DMS153 (cell line): ENCODE measurements at regions not wholly inside any gene's neighbourhood (a gene's known extent, or its start where the extent isn't known, plus 50 kb on each side); places are given as distances from the start of the nearest gene placed in this dataset.

ENCODE experiments used
- DNase-seq: peaks from one replicate; lab custom pipeline; 2025; lab: John Stamatoyannopoulos, UW

DNA sequence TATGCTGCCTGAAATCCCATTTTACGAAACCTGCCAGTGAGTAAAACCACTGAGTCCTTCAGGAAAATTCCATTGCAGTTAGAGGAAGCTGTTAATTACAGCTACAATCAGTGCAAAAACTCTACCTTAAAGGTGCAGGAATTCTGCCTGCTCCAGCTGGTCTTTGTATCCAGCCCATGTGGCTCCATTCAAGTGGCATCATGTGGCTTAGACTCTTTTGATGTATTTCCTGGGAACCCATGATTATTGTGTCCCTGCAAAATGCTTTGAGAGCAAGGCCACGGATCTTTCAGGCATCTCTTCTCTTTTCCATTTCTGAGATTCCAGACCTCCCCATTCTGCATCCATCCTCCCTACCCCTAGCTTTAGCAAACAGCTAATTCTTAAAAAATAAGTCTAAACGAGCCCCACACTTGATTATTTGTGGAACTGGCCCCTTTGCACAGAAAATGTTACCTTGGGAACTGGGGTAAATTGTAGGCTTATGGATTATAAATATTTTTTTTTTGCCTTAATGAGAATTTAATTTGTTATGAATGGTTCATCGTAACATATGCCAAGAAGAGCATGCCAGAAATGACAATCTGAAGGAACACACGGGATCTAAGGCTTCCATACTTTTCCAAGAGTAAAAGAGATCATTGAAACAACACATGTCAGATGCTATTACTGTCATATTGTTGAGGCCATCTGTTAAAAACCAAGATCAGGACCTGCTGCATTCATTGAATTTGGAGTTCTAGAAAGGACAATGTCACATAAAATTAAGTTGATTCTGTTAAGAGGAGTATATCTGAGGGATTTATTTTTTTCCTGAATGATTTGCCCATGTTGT is 144.6 kb downstream of the TPH2 start:
- DNase-seq, result no peak

DNA sequence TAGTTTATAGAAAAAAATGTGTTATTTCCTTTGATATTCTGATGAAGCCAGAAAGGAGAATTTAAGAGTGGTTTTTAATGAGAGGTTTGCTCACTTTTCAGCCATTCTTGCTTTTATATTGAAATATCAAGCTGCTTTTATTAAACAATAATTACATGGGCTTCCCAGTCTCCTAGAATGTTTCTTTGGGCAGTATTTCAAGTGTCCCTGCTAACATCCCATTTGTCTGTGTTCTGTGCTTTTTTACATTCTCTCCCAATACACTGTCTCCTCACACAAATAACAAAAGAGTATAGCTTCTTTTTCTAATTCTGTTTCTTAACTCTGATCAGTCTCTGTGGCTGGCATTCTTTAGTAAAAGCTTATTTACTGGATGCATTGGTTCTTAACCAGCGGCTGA is 145.4 kb downstream of the TPH2 start:
- no peak for DNase-seq

DNA sequence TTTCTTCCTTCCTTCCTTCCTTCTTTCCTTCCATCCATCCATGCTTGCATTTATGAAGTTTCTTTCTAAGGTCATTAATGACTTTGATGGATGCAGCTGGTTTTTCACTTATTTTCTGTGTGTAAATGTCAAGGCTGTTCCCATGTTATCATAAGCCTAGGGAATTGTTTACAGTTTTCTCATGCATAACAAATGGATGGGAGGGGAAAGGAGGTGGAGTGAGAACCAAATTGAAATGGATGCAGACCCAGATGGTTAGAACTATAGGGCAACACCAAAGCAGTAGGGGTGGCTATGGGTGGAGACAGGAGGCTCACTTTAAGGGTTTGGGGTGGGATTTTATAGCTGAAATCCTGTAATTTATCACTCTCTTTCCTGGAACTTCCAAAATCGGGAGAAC is 146.2 kb downstream of the TPH2 start:
- DNase-seq, result no peak

DNA sequence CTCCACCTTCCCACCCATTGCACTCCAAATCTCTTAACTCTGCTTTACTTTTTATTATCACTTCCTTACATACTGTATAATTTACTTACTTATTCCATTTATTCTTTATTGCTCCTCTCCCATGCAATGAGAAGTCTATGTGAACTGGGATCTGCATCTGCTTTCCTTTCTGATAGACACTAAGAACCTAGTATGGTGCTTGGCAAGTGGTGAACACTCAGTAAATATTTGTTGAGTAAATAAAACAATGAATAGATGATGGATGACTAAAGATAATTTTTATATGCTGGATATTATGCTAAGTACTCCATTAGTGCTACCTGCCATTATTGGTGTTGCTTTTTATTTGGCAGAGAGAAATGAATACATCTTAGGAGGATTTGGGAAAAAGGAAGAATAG is 151.0 kb downstream of the TPH2 start:
- DNase-seq, result peak; percentile 82

DNA sequence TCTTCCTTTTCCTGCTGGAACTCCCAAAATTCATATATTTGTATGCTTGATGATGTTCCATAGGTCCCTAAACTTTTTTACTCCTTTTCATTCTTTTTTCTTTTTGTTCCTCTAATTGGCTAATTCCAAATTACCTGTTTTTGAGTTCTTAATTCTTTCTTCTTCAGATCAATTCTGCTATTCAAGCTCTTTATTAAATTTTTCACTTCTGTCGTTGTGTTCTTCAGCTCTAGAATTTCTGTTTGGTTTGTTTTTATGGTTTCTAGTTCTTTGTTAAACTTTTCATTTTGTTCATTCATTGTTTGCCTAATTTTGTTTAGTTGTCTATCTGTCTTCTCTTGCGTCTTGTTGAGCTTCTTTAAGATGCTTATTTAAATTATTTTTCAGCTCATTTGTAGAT is 154.8 kb downstream of the TPH2 start:
- no peak for DNase-seq

DNA sequence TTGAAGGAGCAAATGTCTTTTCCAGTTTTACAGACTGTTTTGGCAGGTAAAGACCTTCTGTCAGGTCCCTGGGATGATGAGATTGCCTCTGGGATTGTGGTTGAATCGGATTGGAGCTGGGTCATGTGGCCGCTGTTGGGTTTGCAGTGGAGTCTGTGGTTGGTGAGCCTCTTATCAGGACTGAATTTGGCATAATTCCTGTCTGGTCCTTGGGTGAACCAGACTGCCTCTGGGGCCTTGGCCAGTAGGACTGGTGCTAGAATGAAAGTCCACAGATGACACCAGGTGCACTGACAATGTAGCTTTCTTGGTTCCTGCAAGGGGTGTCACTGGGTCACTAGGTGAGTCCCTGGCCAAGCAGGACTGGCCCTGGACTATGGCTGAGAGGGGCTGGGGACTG is 155.3 kb downstream of the TPH2 start:
- DNase-seq, result no peak

DNA sequence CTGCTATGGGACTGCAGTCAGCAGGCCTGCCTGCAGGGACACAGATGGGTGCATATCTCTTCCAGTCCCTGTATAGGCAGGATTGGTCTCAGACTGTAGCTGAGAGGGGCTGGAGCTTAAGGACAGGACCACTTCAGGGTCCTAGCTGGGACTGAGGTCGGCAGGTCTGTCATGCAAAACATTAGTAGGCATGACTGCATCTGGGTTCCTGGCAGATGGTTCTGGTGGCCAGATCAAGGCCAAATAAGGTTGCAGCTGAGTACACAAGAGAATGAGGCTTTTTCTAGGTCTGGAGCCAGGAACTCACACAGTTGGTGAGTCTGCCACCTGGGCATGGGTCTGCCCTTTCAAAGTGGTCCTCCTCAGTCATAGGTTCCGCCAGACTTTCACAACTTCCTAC is 155.8 kb downstream of the TPH2 start:
- no peak for DNase-seq

DNA sequence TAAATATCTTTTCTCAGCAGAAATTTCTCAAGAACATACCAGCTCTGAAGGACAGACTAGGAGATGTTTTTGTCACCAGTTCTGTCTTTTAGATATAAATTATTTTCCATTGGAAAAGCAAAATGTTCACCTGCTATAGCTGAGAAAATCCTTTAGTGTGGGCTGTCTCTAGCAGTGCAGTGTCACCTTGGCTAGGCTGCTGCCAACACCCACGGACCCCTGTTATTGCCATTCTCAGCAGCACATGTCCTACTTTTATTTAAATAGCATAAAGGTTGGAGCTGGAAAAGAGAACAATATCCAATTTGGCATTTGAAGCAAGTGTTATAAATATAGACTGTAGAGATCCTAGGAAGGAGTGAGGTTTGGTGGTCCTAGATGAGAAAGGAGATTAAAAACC is 156.4 kb downstream of the TPH2 start:
- DNase-seq, result no peak

DNA sequence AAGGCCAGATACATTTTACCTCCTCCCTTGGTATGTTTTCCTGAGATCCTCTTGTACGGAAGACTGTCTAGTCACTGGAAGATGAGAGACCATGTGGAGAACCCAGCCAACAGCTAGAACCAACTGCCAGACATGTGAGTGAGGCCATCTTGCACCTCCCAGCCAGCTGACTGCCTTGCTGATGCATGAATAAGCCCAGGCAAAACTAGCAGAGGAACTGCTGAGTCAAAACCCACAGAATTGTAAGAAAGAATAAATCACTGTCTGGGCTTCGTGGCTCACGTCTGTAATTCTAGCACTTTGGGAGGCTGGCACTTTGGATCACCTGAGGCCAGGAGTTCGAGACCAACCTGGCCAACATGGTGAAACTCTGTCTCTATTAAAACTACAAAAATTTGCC is 160.0 kb downstream of the TPH2 start:
- DNase-seq, result no peak

DNA sequence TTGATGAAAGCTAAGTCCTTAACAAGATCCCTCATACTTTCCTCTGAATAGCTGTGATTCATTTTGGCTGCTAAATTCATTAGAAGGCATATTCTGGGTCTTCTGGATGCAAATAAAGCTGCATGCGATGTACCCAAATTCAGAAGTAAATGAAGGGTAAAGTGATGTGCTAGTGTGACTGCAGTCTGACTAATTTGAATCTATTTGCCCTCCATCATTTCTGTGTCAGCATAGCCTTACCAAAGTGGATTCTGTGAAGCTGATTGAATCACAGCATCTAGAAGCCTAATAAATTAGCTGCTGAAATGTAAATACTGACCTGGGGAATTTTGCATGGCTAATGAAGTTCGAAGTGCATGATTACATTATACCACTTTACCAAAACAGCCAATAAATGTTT is 162.2 kb downstream of the TPH2 start:
- no peak for DNase-seq

DNA sequence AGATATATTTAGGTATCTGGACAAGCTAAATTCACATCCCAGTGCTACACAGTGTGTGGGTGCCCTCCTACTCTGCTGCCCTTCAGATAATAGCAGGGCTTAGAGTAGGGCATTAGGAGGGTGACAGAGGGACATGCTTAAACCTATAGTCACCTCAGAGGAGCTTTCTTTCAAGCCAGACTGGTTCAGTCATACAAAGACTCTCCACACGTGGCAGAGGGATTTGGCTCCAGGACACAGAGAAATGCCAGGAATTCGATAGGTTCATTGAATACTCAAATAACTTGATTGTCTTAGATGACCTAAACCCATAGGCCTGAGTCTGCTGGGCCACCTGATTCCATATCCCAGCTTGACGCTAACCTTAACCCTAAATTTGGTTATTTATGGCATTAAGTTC is 163.5 kb downstream of the TPH2 start:
- DNase-seq, result no peak

DNA sequence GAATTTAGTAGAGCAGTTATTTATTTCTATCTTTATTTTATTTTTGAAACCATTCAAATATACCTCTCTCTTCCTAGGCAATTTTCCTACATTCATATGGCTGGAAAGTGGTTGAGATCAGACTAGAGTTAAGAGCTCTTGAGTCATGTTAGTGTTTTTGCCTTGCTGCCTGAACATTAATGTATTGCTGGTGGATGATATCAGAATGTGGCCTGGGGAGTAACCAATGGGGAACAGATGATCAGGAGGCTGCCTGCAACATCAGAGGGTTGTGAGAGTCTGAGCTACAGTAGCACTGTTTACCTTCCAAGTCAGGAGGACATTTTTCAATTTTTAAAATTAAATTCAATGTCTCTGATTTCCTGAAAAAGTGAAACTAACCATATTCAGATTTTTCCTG is 166.3 kb upstream of the TRHDE start:
- DNase-seq, result no peak

DNA sequence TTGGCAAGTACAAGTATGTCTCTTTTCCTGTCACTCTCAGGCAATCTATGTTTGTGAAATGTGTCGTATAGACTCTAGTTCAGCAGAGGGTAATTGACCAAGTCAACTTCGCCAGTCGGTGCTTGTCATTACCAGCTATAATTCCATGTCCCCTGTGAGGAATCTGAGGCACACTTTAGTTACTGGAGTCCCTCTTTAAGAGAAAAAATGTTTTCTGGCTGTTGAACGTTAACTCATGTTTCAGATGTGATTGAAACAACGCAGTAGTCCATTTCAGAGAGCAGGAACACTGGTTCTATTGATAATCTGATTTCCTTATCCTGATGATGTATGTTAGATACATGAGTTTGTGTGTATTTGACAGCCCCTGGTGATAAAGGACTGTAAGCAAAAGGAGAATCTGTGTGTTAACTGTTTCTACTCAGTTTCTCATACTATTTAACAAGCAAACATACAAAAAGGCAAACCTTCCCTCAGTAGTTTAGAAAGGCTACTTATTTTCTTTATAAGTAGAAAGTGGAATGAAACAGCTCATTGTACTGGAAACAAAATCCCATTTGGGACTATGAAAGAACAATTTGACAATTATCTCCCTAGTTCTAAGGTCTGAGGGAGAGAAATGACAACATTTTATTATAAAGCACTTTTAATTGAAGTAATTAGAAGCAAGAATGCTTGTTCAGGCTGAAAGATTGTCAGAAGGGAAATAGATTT is 161.1 kb upstream of the TRHDE start:
- no peak for DNase-seq

DNA sequence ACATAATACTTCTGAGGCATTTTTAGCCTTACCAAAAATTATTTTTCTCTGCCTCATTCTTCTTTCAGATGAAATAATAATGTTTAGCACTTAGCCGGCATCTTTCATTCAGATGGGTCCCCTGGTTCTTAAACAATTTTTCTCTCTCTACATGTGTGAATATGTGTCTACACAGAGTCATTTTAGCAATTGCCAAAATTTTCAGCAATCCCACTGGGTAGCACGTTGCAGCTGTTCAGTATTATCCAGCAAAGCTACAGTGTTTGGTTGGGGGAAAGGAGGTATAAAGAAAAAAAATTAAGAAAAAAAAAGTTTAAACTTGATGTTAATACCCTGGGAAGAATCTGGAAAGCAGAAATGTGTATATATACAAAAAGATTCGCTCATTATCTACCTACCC is 160.5 kb upstream of the TRHDE start:
- DNase-seq, result no peak

DNA sequence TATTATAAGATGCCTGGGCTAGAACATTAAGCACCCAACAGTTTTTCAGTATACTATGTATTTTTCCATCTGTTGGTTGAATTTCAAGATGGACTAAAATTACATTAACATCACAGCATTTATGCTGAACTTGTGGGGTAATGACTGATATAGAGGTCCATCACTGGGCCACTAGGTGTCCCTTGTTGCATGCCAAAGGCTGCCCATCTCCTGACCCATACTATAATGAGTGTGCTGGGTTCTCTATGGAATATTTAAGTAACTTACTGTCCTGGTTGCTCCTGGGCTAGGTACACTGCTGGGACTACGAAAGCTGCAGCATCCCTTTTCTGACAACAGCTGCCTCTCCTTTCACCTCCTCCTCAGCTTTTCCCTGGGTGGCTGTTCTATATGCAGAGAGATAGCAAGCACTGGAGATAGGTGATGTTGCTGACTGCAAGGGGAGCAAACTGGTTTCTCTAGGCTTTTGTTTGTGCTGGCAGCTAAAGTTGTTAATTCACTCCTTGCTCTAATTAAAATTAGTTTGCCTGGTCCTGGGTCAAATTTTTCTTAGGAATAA is 138.6 kb upstream of the TRHDE start:
- no peak for DNase-seq

DNA sequence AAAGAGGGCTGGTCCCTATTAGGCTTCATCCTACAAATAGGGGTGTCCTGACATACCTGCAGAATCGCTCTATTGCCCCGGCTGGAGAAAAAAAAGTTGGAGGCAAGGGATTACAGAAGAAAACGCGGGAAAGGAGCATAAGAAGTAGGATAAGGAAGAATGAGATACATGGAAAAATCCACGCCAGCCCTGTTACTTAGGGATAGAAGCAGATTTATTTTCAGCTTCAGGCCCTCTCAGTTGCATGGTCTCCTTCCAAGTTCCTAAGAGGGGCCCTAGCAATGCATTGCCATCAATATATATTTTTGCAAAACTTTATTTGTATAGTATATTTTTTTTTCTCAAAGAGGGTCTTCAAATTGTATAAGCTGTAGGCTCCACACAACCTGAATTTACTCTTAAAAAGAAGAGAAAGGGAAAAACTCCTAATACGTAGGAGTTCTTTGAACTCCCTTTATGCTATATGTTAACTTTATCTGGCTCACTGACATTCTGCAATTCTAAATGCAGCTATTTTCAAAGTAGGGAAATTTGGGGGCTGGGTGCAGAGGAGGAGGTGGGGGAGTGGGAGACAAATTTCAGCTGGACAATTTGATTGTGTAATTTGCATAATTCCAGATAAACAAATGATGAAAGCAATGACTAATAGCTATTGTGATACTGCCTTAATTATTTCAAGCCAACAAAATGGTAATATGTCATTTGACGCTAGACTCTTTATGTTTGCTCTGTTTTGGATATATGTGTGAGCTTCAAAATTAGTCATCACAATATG is 137.7 kb upstream of the TRHDE start:
- DNase-seq, result no peak

DNA sequence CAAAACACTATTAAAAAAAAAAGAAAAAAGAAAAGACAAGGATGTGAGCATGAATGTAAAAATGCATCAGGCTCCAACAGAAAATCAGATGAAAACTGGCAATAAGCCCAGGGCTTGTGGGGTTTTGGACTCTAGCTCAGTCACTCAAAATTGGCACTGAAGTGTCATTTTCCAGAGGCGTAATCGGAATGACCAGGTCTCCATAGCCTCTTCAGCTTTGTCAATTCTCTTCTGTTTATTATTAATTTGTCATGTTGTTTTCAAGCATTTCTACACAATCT is 137.2 kb upstream of the TRHDE start:
- no peak for DNase-seq

DNA sequence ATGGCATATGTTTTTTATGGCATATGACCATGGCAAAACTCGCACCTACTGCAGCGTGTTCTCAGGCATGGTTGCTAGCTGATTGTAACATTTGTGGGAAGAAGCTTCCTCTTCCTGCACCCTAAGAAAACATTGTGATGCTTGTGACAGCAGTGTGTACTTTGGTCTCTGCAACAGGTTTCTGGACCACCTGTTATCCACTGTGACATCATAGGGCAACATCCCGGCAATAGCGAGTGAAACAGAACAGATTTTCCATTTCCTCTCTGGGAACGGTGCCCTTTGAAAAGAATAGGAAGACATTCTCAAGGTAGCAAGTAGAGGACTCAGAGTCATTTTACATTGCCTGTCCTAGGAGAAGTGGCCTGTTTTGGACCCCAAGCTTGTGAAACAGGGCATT is 135.4 kb upstream of the TRHDE start:
- DNase-seq, result no peak

DNA sequence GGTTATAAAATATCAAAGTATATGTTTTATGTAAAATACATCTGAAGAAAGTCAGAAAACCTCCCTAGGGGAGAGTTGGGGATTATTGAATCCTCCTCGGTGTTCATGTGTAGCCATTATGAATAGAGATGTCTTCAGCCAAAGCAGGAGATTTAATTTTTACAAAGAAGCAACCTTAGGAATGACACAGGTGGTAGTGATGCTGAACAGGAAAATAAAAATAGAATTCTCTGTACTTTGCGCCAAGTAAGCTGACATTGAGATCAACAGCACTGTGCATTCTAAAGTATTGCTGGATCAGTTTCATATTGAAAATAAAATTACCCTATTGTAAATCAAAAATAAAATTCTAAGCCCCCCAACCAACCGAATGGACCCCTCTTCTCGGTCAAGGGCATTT is 132.8 kb upstream of the TRHDE start:
- no peak for DNase-seq

DNA sequence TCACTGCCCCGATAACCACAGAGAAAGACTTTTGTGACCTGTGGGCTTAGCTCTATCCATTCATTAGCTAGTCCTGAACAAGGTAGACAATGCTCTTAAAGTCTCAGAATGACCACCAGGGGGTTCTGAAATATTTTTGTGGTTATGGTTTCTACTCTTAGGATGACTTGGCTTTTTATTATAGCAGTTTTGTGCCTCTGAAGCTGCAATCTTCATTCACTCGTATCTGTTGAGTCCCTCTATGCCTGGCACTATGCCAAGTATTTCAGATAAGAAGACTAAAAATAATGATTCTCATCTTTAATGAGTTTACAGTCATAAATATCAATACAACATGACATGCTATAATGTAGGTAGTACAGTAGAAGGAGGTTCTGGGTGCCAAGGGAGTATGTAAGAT is 130.8 kb upstream of the TRHDE start:
- no peak for DNase-seq

DNA sequence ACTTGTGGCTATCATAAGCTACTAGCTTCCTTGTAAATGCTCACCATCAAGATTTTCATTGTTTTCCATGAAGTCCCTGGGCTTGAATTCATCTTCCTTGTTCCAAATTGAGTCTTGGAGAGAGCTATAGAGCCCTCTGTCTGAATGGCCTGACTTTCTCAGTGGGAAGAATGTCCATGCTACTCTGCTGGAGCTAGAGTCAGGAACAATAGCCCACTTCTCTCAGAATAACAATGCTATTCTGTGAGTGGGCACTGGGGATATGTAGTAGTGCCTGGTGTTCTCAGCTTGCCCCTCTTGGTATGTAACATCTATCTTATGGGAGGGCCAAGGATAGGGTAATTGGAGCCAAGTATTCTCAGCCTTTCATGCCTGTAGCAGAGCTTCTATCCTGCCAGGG is 127.6 kb upstream of the TRHDE start:
- no peak for DNase-seq

DNA sequence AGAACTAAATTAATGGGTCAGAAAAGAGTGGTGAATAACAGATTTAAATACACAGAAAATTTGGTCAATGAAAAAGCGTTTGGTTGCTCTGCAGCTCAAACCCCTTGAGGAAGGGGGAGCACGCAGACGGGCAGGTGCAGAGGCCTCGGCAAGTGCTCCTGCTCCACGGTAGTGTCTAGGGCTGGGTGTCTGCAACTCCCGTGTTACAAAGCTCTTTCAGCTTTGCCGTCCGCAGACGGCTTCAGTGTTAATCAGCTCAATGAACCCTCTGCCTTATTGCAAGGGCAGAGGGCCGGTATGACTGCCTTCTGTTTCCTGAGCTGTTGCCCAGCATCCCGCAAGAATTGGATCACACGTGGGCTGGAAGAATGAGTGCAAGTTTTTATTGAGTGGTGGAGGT is 125.7 kb upstream of the TRHDE start:
- no peak for DNase-seq

DNA sequence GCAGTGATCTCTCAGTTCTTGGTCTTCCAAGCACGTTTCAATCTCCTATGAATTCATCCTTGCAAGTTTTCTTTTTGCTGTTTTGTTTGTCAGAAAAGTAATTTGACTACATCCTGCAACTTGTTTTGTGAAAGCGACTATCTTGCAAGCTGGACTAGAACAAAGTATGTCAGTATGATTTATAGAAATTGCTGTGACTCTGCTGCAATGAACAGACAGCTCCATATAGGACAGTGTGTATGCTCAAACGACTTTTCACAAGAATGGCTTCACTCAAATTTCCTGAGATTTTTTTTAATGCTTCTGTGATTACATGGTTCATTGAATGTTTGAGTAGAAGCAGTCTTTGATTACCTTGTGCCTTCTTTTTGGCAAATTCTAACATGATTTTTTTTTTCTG is 123.5 kb upstream of the TRHDE start:
- DNase-seq, result no peak
